GM12878 (cell line): ENCODE measurements at regions not wholly inside any gene's neighbourhood (a gene's known extent, or its start where the extent isn't known, plus 50 kb on each side); places are given as distances from the start of the nearest gene placed in this dataset.

Source experiments
- ATAC-seq: fragments of 200-7000 bp; cut with Tn5 transposase; 3 replicates; pipeline ENCODE4 v1.9.1; 2020; ENCODE audit warnings: mild to moderate bottlenecking, moderate library complexity
- BruUV-seq: library from RNA; stranded (reverse); fragments of 400-500 nt; replicated peaks from 2 replicates; lab custom pipeline; 2021; lab: Mats Ljungman, UMichigan
- CTCF ChIA-PET: fragments of 300-600 bp; sonication (Branson Sonifier 250); formaldehyde crosslinking; extraction: SDS; loops from one replicate; lab custom pipeline; 2021; ENCODE audit warnings: inconsistent platforms; lab: Yijun Ruan, JAX
- POLR2A ChIA-PET: fragments of 350-600 bp; formaldehyde crosslinking; extraction: SDS; loops from one replicate; lab custom pipeline; 2021; ENCODE audit warnings: inconsistent platforms; lab: Charles Lee
- RAD21 ChIA-PET: fragments of 300-600 bp; sonication (Branson Sonifier 250); formaldehyde crosslinking; loops from one replicate; lab custom pipeline; 2023; ENCODE audit warnings: antibody characterized with exemption; ENCODE audit not compliant: unreplicated experiment; lab: Charles Lee
- SMC1A ChIA-PET: fragments of 300-600 bp; sonication (Branson Sonifier 250); formaldehyde crosslinking; loops from one replicate; lab custom pipeline; 2023; ENCODE audit not compliant: unreplicated experiment, uncharacterized antibody; lab: Charles Lee
- DNase-seq: peaks from one replicate; pipeline ENCODE4 v3.0.0-alpha.2; 2011; ENCODE audit warnings: low read depth, low spot score
- FAIRE-seq: peaks from 3 replicates; lab custom pipeline; 2011; peaks lifted over from hg19 to GRCh38; lab: Jason Lieb, UNC
- H2AFZ ChIP-seq: 2 replicates; pipeline ENCODE4 v1.6.0; 2011; ENCODE audit warnings: low read depth, low read length, control low read depth; ENCODE audit not compliant: control insufficient read depth
- H3K27ac ChIP-seq: 2 replicates; pipeline ENCODE4 v1.5.1; 2011; ENCODE audit warnings: control low read depth; ENCODE audit not compliant: control insufficient read depth, insufficient read depth
- H3K27me3 ChIP-seq, 2 experiments: replicated peaks in 1 of 2; 2 replicates each; pipeline versions ENCODE4 v1.6.0 to v1.6.1; 2011; ENCODE audit warnings: low read length in 1 of 2; ENCODE audit not compliant: control insufficient read depth in 2 of 2, insufficient read depth in 2 of 2
- H3K36me3 ChIP-seq, 2 experiments: 2 replicates each; pipeline ENCODE4 v1.5.1; 2011; ENCODE audit warnings: low read length in 1 of 2; ENCODE audit not compliant: control insufficient read depth in 2 of 2, insufficient read depth in 2 of 2
- H3K4me1 ChIP-seq: 2 replicates; pipeline ENCODE4 v1.6.1; 2011; ENCODE audit warnings: mild to moderate bottlenecking, low read length, moderate library complexity, mixed read lengths; ENCODE audit not compliant: control insufficient read depth, insufficient read depth
- H3K4me2 ChIP-seq: 2 replicates; pipeline ENCODE4 v1.6.0; 2011; ENCODE audit warnings: control low read depth; ENCODE audit not compliant: control insufficient read depth, insufficient read depth
- H3K4me3 ChIP-seq: fragments of 200-600 bp; sonication (generic); 2 replicates; pipeline ENCODE4 v1.5.1; 2016
- H3K79me2 ChIP-seq: 2 replicates; pipeline ENCODE4 v1.6.0; 2011; ENCODE audit warnings: low read length; ENCODE audit not compliant: control insufficient read depth, insufficient read depth
- H3K9ac ChIP-seq: 2 replicates; pipeline ENCODE4 v1.8.0; 2011; ENCODE audit warnings: low read length, control low read depth, mixed read lengths; ENCODE audit not compliant: control insufficient read depth, insufficient read depth
- H3K9me3 ChIP-seq: replicated peaks from 3 replicates; pipeline ENCODE4 v1.5.1; 2011; ENCODE audit warnings: mild to moderate bottlenecking, low read length; ENCODE audit not compliant: control insufficient read depth, insufficient read depth
- H4K20me1 ChIP-seq: 2 replicates; pipeline ENCODE4 v1.6.0; 2011; ENCODE audit not compliant: control insufficient read depth, insufficient read depth
- ATF2 ChIP-seq: IDR thresholded peaks from 2 replicates; pipeline ENCODE4 v1.6.1; 2012; ENCODE audit warnings: low read length, inconsistent platforms
- ATF7 ChIP-seq: fragments of 450-650 bp; IDR thresholded peaks from 2 replicates; pipeline ENCODE4 v1.6.1; 2016; ENCODE audit warnings: low read depth, mild to moderate bottlenecking
- BRCA1 ChIP-seq: IDR thresholded peaks from 2 replicates; pipeline ENCODE4 v1.6.1; 2011; ENCODE audit warnings: low read depth, low read length, improper control_type of control experiment
- CREM ChIP-seq: IDR thresholded peaks from 2 replicates; pipeline ENCODE4 v1.6.1; 2014; ENCODE audit warnings: antibody characterized with exemption, low read depth
- DPF2 ChIP-seq: fragments of 450-650 bp; IDR thresholded peaks from 2 replicates; pipeline ENCODE4 v1.6.1; 2017; ENCODE audit warnings: mild to moderate bottlenecking
- HDAC2 ChIP-seq: fragments of 200-600 bp; sonication (generic); IDR thresholded peaks from 2 replicates; pipeline ENCODE4 v1.6.1; 2017
- JUND ChIP-seq: IDR thresholded peaks from 2 replicates; pipeline ENCODE4 v1.6.1; 2012; ENCODE audit warnings: low read depth, mild to moderate bottlenecking, low read length, improper control_type of control experiment, moderate library complexity
- MXI1 ChIP-seq: fragments of 150-350 bp; IDR thresholded peaks from 2 replicates; pipeline ENCODE4 v1.6.1; 2011; ENCODE audit warnings: low read depth, mild to moderate bottlenecking, inconsistent platforms, low read length, improper control_type of control experiment
- NBN ChIP-seq: fragments of 450-650 bp; IDR thresholded peaks from 2 replicates; pipeline ENCODE4 v1.6.1; 2016
- NFYA ChIP-seq: IDR thresholded peaks from 2 replicates; pipeline ENCODE4 v1.6.1; 2011; ENCODE audit warnings: low read depth, mild to moderate bottlenecking, low read length, improper control_type of control experiment, borderline replicate concordance
- PML ChIP-seq: IDR thresholded peaks from 2 replicates; pipeline ENCODE4 v1.6.1; 2012; ENCODE audit warnings: low read length, inconsistent platforms
- PRDM15 ChIP-seq: fragments of 450-650 bp; formaldehyde crosslinking; IDR thresholded peaks from 2 replicates; pipeline ENCODE4 v1.4.0; 2020; ENCODE audit warnings: mild to moderate bottlenecking, moderate library complexity
- TAF1 ChIP-seq: IDR thresholded peaks from 2 replicates; pipeline ENCODE4 v1.6.1; 2011; ENCODE audit warnings: mild to moderate bottlenecking, low read depth, low read length, borderline replicate concordance
- USF2 ChIP-seq: IDR thresholded peaks from 2 replicates; pipeline ENCODE4 v1.6.1; 2011; ENCODE audit warnings: low read depth, low read length, improper control_type of control experiment, borderline replicate concordance
- ZNF24 ChIP-seq: fragments of 450-650 bp; IDR thresholded peaks from 2 replicates; pipeline ENCODE4 v1.6.1; 2017; ENCODE audit warnings: antibody characterized with exemption, mild to moderate bottlenecking
- ZNF622 ChIP-seq: fragments of 450-650 bp; IDR thresholded peaks from 2 replicates; pipeline ENCODE4 v1.6.1; 2017; ENCODE audit warnings: mild to moderate bottlenecking, inconsistent platforms
- WGBS: methylation state at CpG from one replicate; pipeline ENCODE4 v1.1.6; 2016; ENCODE audit warnings: low lambda C conversion rate; ENCODE audit not compliant: insufficient replicate concordance, insufficient coverage; ENCODE audit errors: missing lambda C conversion rate; 5-methylcytosine and 5-hydroxymethylcytosine counted together
- in situ Hi-C: fragments of 300-500 bp; cut with MboI; formaldehyde crosslinking; loops from 9 replicates; pipeline ENCODE4 v1.14.3; 2018; ENCODE audit warnings: mixed read lengths
- intact Hi-C: fragments of 100-400 bp; cut with micrococcal nuclease; formaldehyde crosslinking; loops from one replicate; pipeline ENCODE4 v1.14.2; 2022; ENCODE audit not compliant: unreplicated experiment
- TF ChIP-seq, protein P1 (sequence below): fragments of 450-650 bp; conservative IDR thresholded peaks from 2 replicates; pipeline ENCODE4 v1.6.1; 2017; ENCODE audit warnings: mild to moderate bottlenecking, moderate library complexity

DNA sequence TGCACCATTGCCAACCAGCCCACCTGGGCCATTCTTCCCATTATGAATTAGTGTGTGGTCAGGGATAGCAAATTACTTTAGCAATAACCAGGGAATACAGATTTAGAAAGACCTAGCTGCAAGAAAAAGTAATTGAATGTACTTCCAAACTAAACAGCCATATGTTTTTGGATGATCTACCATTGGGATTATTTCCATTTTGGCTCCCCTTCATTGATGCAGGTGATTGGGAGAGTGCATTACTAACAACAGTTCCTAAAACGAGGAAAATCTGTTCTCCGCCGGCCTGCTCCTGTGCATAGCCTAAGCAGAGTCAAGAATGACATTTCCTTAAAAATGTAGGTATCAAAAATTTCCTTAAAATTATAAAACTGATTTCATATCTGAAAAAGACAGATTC lies 58.5 kb downstream of the MAIP1 start:
- FAIRE-seq: no peak
- POLR2A ChIA-PET: no interaction called here

More for the DNA sequence above, 58.5 kb downstream of the MAIP1 start:
- intact Hi-C loops (no loop called here), in situ Hi-C loops (no loop called here)
- DNase-seq: no peak
- no TSS peak for BruUV-seq
- ATAC-seq: no peak
- Histone ChIP-seq H2AFZ (no peak overlapping the region), H3K27ac (no peak overlapping the region), H3K4me1 (no peaks in the 10 kb centered on the region), H3K9me3 (no peaks in the 10 kb centered on the region; the same call in 2 of the 3 replicates), H3K27me3 (no peaks in the 10 kb centered on the region), H3K4me2 (no peak overlapping the region), H3K4me3 (no peak overlapping the region), H3K79me2 (no peaks in the 10 kb centered on the region), H3K36me3 (no peaks in the 10 kb centered on the region), H4K20me1 (no peaks in the 10 kb centered on the region), H3K9ac (no peak overlapping the region)
- TF ChIP-seq NBN: no peak
- TF ChIP-seq ZNF622: no peak
- TF ChIP-seq HDAC2: no peak
- no peak for TF ChIP-seq ATF7
- no peak for TF ChIP-seq DPF2
- TF ChIP-seq PRDM15: no peak
- TF ChIP-seq, protein P1, sequence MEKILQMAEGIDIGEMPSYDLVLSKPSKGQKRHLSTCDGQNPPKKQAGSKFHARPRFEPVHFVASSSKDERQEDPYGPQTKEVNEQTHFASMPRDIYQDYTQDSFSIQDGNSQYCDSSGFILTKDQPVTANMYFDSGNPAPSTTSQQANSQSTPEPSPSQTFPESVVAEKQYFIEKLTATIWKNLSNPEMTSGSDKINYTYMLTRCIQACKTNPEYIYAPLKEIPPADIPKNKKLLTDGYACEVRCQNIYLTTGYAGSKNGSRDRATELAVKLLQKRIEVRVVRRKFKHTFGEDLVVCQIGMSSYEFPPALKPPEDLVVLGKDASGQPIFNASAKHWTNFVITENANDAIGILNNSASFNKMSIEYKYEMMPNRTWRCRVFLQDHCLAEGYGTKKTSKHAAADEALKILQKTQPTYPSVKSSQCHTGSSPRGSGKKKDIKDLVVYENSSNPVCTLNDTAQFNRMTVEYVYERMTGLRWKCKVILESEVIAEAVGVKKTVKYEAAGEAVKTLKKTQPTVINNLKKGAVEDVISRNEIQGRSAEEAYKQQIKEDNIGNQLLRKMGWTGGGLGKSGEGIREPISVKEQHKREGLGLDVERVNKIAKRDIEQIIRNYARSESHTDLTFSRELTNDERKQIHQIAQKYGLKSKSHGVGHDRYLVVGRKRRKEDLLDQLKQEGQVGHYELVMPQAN: no peak
- TF ChIP-seq ATF2: no peak
- no peak for TF ChIP-seq PML
- TF ChIP-seq BRCA1: no peak
- TF ChIP-seq JUND: no peak
- TF ChIP-seq MXI1: no peak
- no peak for TF ChIP-seq CREM
- no peak for TF ChIP-seq ZNF24
- no peak for TF ChIP-seq USF2
- TF ChIP-seq NFYA: no peak
- no peak for TF ChIP-seq TAF1
- RAD21 ChIA-PET: no interaction called here
- SMC1A ChIA-PET: no interaction called here
- CTCF ChIA-PET: no interaction called here
- 87% methylated on average over 3 of the region's 3 CpGs for WGBS
